ENCODE measurements at regions not wholly inside any gene's neighbourhood (a gene's known extent, or its start where the extent isn't known, plus 50 kb on each side); places are given as distances from the start of the nearest gene placed in this dataset.

- CTCF ChIA-PET (ENCODE audit: partially characterized antibody), result no interaction called here
- Histone ChIP-seq H3K4ac (replicated peaks; ENCODE audit: insufficient read length, low read depth, low read length) (no peak overlapping the region), H3K56ac (replicated peaks; ENCODE audit: insufficient read length, low read depth, low read length) (no peak overlapping the region), H3K9me3 (ENCODE audit: insufficient read depth in 2 of 2, low read depth in 1 of 2, low read length in 1 of 2) (no peaks in the 10 kb centered on the region), H3K27me3 (replicated peaks in 1 of 4; ENCODE audit: control insufficient read depth in 3 of 4, extremely low read depth in 1 of 4, insufficient read depth in 3 of 4, low read length in 3 of 4) (no peaks in the 10 kb centered on the region), H3K23ac (ENCODE audit: insufficient read length) (no peak overlapping the region), H3K23me2 (ENCODE audit: low read depth, low read length) (no peaks in the 10 kb centered on the region), H3K4me1 (replicated peaks in 1 of 4; ENCODE audit: control insufficient read depth in 3 of 4, insufficient read depth in 4 of 4, low read length in 3 of 4) (no peaks in the 10 kb centered on the region), H2BK12ac (ENCODE audit: low read depth, low read length) (no peak overlapping the region), H2AFZ (ENCODE audit: low read length) (0 out of 2 replicates have a peak overlapping the region, but pooled peaks have one; percentile 67), H4K8ac (ENCODE audit: extremely low read depth, insufficient read depth, low read length) (no peak overlapping the region), H3K79me1 (ENCODE audit: low read depth, low read length) (no peaks in the 10 kb centered on the region), H3K14ac (ENCODE audit: insufficient read length) (no peak overlapping the region), H3K36me3 (ENCODE audit: control insufficient read depth in 2 of 4, insufficient read depth in 4 of 4, low read length in 3 of 4) (no peaks in the 10 kb centered on the region), H2BK15ac (ENCODE audit: low read length) (no peak overlapping the region), H4K5ac (ENCODE audit: insufficient read length, low read depth, low read length) (no peak overlapping the region), H2BK120ac (replicated peaks; ENCODE audit: low read depth, low read length) (no peak overlapping the region), H3K18ac (ENCODE audit: extremely low read depth, low read length) (no peak overlapping the region), H2BK5ac (ENCODE audit: low read depth, low read length) (no peak overlapping the region), H2BK20ac (ENCODE audit: low read length) (no peak overlapping the region), H3K27ac (ENCODE audit: low read depth, low read length) (no peak overlapping the region), H3K9ac (replicated peaks in 1 of 4; ENCODE audit: extremely low read depth in 1 of 4, low read depth in 3 of 4, low read length in 3 of 4) (no peak overlapping the region), H3K79me2 (ENCODE audit: control insufficient read depth in 1 of 2, insufficient read depth in 2 of 2, low read length in 2 of 2) (no peaks in the 10 kb centered on the region), H3K4me2 (ENCODE audit: insufficient read depth in 1 of 2, low read depth in 2 of 2, low read length in 2 of 2) (no peak overlapping the region), H2AK5ac (ENCODE audit: low read depth, low read length) (no peak overlapping the region), H4K20me1 (replicated peaks in 1 of 2; ENCODE audit: control insufficient read depth in 1 of 2, insufficient read depth in 2 of 2, low read length in 2 of 2) (no peaks in the 10 kb centered on the region), H4K91ac (replicated peaks; ENCODE audit: insufficient read length, low read length) (no peak overlapping the region), H3K4me3 (ENCODE audit: extremely low read depth in 1 of 4, insufficient read depth in 2 of 4, low read depth in 3 of 4, low read length in 4 of 4) (no peak overlapping the region)
- DNase-seq (ENCODE audit: low read depth in 1 of 2, low spot score in 2 of 2) (no peak), FAIRE-seq (no peak)
- POLR2A ChIA-PET (ENCODE audit: partially characterized antibody), result no interaction called here
- WGBS, 2 experiments (ENCODE audit: extremely low coverage in 1 of 2, insufficient coverage in 1 of 2, insufficient read length in 1 of 2, insufficient replicate concordance in 2 of 2, low coverage in 1 of 2, low lambda C conversion rate in 2 of 2, missing lambda C conversion rate in 1 of 2), result 93% methylated on average over 2 of the region's 2 CpGs; no CpG with 5 or more reads in 1 of the 2 experiments
- TF ChIP-seq BACH1 (IDR thresholded peaks at IDR 0.05; ENCODE audit: low read length), result no peak
- TF ChIP-seq CREB1 (IDR thresholded peaks at IDR 0.05), result no peak
- TF ChIP-seq SUZ12 (IDR thresholded peaks at IDR 0.05; ENCODE audit: low read length), result no peak
- TF ChIP-seq CHD2 (IDR thresholded peaks at IDR 0.05; ENCODE audit: low read length), result no peak
- no peak for TF ChIP-seq POLR2A (IDR thresholded peaks at IDR 0.05; ENCODE audit: control extremely low read depth in 1 of 2, low read depth in 2 of 2, low read length in 2 of 2)
- TF ChIP-seq, protein P1, sequence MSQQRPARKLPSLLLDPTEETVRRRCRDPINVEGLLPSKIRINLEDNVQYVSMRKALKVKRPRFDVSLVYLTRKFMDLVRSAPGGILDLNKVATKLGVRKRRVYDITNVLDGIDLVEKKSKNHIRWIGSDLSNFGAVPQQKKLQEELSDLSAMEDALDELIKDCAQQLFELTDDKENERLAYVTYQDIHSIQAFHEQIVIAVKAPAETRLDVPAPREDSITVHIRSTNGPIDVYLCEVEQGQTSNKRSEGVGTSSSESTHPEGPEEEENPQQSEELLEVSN (IDR thresholded peaks at IDR 0.05), result no peak
- TF ChIP-seq SIRT6 (IDR thresholded peaks at IDR 0.05; ENCODE audit: low read length), result no peak
- TF ChIP-seq ZNF274 (IDR thresholded peaks at IDR 0.05; ENCODE audit: borderline replicate concordance, extremely low read depth, low read length), result no peak
- no peak for TF ChIP-seq KDM1A (IDR thresholded peaks at IDR 0.05; ENCODE audit: borderline replicate concordance, low read length)
- TF ChIP-seq SRF (IDR thresholded peaks at IDR 0.05; ENCODE audit: low read depth, low read length), result no peak
- TF ChIP-seq NRF1 (IDR thresholded peaks at IDR 0.05; ENCODE audit: low read depth, low read length), result no peak
- no peak for TF ChIP-seq CHD1 (IDR thresholded peaks at IDR 0.05; ENCODE audit: low read depth, low read length)
Observed at GRCh38 chr3:105103139-105103538, 263.6 kb upstream of the ALCAM start.
